Neural progenitor cell (in vitro differentiated cells): ENCODE measurements at regions not wholly inside any gene's neighbourhood (a gene's known extent, or its start where the extent isn't known, plus 50 kb on each side); places are given as distances from the start of the nearest gene placed in this dataset.
A peak's percentile ranks its signal among the peaks of the same experiment; 100 is the strongest.

Source experiments
- DNase-seq: peaks from one replicate; pipeline ENCODE4 v3.0.0-alpha.2; 2016; ENCODE audit warnings: low spot score
- H2AFZ ChIP-seq: fragments of 200-600 bp; sonication (generic); replicated peaks from 2 replicates; pipeline ENCODE4 v1.6.1; 2016; ENCODE audit warnings: antibody characterized with exemption
- H3F3A ChIP-seq: fragments of 200-600 bp; sonication (generic); 2 replicates; pipeline ENCODE4 v1.6.1; 2016; ENCODE audit warnings: antibody characterized with exemption, low read depth
- H3K27ac ChIP-seq: fragments of 200-600 bp; sonication (generic); 2 replicates; pipeline ENCODE4 v1.5.1; 2016; ENCODE audit warnings: mild to moderate bottlenecking
- H3K27me3 ChIP-seq: fragments of 200-600 bp; sonication (generic); 2 replicates; pipeline ENCODE4 v1.6.1; 2016; ENCODE audit warnings: mild to moderate bottlenecking, moderate library complexity
- H3K36me3 ChIP-seq: fragments of 200-600 bp; sonication (generic); 2 replicates; pipeline ENCODE4 v1.5.1; 2016
- H3K4me1 ChIP-seq: fragments of 200-600 bp; sonication (generic); 2 replicates; pipeline ENCODE4 v1.6.1; 2016; ENCODE audit warnings: mixed run types
- H3K4me2 ChIP-seq: fragments of 200-600 bp; sonication (generic); 2 replicates; pipeline ENCODE4 v1.6.1; 2016
- H3K4me3 ChIP-seq: fragments of 200-600 bp; sonication (generic); 2 replicates; pipeline ENCODE4 v1.5.1; 2016
- H3K79me2 ChIP-seq: fragments of 200-600 bp; sonication (generic); 2 replicates; pipeline ENCODE4 v1.6.1; 2016; ENCODE audit warnings: low read depth
- H3K9ac ChIP-seq: fragments of 200-600 bp; sonication (generic); 2 replicates; pipeline ENCODE4 v1.6.1; 2016
- H3K9me3 ChIP-seq: fragments of 200-600 bp; sonication (generic); 2 replicates; pipeline ENCODE4 v1.5.1; 2016; ENCODE audit warnings: low read depth
- H4K20me1 ChIP-seq: fragments of 200-600 bp; sonication (generic); 2 replicates; pipeline ENCODE4 v1.6.1; 2016; ENCODE audit warnings: low read depth
- H3K27ac Mint-ChIP-seq: 3 replicates; pipeline ENCODE4 v1.8.0; 2021; ENCODE audit warnings: mixed read lengths
- H3K27me3 Mint-ChIP-seq: 2 replicates; pipeline ENCODE4 v1.8.0; 2022; ENCODE audit warnings: low read depth, mild to moderate bottlenecking, inconsistent platforms, moderate library complexity, mixed read lengths; ENCODE audit not compliant: insufficient read depth
- H3K36me3 Mint-ChIP-seq: 3 replicates; pipeline ENCODE4 v1.8.0; 2021; ENCODE audit warnings: mixed read lengths
- H3K4me1 Mint-ChIP-seq: 3 replicates; pipeline ENCODE4 v1.8.0; 2021; ENCODE audit warnings: mixed read lengths
- H3K4me3 Mint-ChIP-seq: 3 replicates; pipeline ENCODE4 v1.8.0; 2021; ENCODE audit warnings: mild to moderate bottlenecking, moderate library complexity, mixed read lengths
- H3K9me3 Mint-ChIP-seq: 3 replicates; pipeline ENCODE4 v1.8.0; 2020; ENCODE audit warnings: mixed read lengths
- CTCF ChIP-seq: fragments of 200-600 bp; sonication (generic); IDR thresholded peaks from 2 replicates; pipeline ENCODE4 v1.5.1; 2017; ENCODE audit warnings: antibody characterized with exemption, mild to moderate bottlenecking
- EZH2 ChIP-seq: fragments of 200-600 bp; sonication (generic); IDR thresholded peaks from 2 replicates; pipeline ENCODE4 v1.6.1; 2017; ENCODE audit warnings: antibody characterized with exemption, mild to moderate bottlenecking, moderate library complexity
- EZH2phosphoT487 ChIP-seq: fragments of 200-600 bp; sonication (generic); IDR thresholded peaks from 2 replicates; pipeline ENCODE4 v1.6.1; 2017; ENCODE audit warnings: antibody characterized with exemption

- Histone ChIP-seq H3F3A (no peaks in the 10 kb centered on the region), H3K4me3 (no peak overlapping the region), H3K4me2 (no peak overlapping the region), H3K9ac (no peak overlapping the region), H3K36me3 (no peaks in the 10 kb centered on the region), H2AFZ (no peak overlapping the region), H3K27ac (no peak overlapping the region), H3K4me1 (no peaks in the 10 kb centered on the region), H4K20me1 (no peaks in the 10 kb centered on the region), H3K9me3 (no peaks in the 10 kb centered on the region), H3K79me2 (no peaks in the 10 kb centered on the region), H3K27me3 (no peaks in the 10 kb centered on the region)
- Mint-ChIP-seq H3K4me1 (peaks cover under 1% of the 10 kb centered on the region), H3K36me3 (no peaks in the 10 kb centered on the region), H3K27ac (no peak overlapping the region), H3K4me3 (no peak overlapping the region), H3K9me3 (peaks cover 6% of the 10 kb centered on the region), H3K27me3 (peaks cover 11% of the 10 kb centered on the region)
- TF ChIP-seq CTCF, result no peak
- TF ChIP-seq EZH2, result no peak
- no peak for TF ChIP-seq EZH2phosphoT487
- DNase-seq, result no peak
Measured at GRCh38 chr14:97137705-97138104, 340.5 kb downstream of the VRK1 start.

GRCh38 chr14:97138801-97139200 is 341.6 kb downstream of the VRK1 start:
- Mint-ChIP-seq H3K36me3 (no peaks in the 10 kb centered on the region), H3K4me3 (no peak overlapping the region), H3K4me1 (peaks cover 4% of the 10 kb centered on the region), H3K27me3 (peaks cover 11% of the 10 kb centered on the region), H3K9me3 (peaks cover 6% of the 10 kb centered on the region), H3K27ac (no peak overlapping the region)
- H3K9me3 ChIP-seq, result no peaks in the 10 kb centered on the region
- no peaks in the 10 kb centered on the region for H3F3A ChIP-seq
- TF ChIP-seq CTCF (peak; percentile 53), EZH2phosphoT487 (no peak), EZH2 (no peak)
- no peak overlapping the region for H2AFZ ChIP-seq
- no peak overlapping the region for H3K9ac ChIP-seq
- H3K79me2 ChIP-seq, result no peaks in the 10 kb centered on the region
- no peaks in the 10 kb centered on the region for H4K20me1 ChIP-seq
- H3K4me3 ChIP-seq, result no peak overlapping the region
- H3K27me3 ChIP-seq, result no peaks in the 10 kb centered on the region
- no peaks in the 10 kb centered on the region for H3K36me3 ChIP-seq
- H3K4me2 ChIP-seq, result no peak overlapping the region
- DNase-seq, result peak; percentile 47
- no peaks in the 10 kb centered on the region for H3K4me1 ChIP-seq
- H3K27ac ChIP-seq, result no peak overlapping the region

- TF ChIP-seq CTCF, result no peak
- no peak for TF ChIP-seq EZH2
- TF ChIP-seq EZH2phosphoT487, result no peak
- Histone ChIP-seq H3K4me1 (no peaks in the 10 kb centered on the region), H3K4me2 (no peak overlapping the region), H3K36me3 (no peaks in the 10 kb centered on the region), H3K9ac (no peak overlapping the region), H3K27ac (no peak overlapping the region), H4K20me1 (no peaks in the 10 kb centered on the region), H3K9me3 (no peaks in the 10 kb centered on the region), H2AFZ (no peak overlapping the region), H3F3A (no peaks in the 10 kb centered on the region), H3K27me3 (no peaks in the 10 kb centered on the region), H3K79me2 (no peaks in the 10 kb centered on the region), H3K4me3 (no peak overlapping the region)
- Mint-ChIP-seq H3K27me3 (peaks cover 4% of the 10 kb centered on the region), H3K27ac (no peak overlapping the region), H3K9me3 (no peaks in the 10 kb centered on the region), H3K4me3 (no peak overlapping the region), H3K36me3 (no peaks in the 10 kb centered on the region), H3K4me1 (peaks cover 4% of the 10 kb centered on the region)
- DNase-seq, result no peak
Measured at GRCh38 chr14:97143011-97143410, 345.8 kb downstream of the VRK1 start.
